ENCODE measurements at regions not wholly inside any gene's neighbourhood (a gene's known extent, or its start where the extent isn't known, plus 50 kb on each side); places are given as distances from the start of the nearest gene placed in this dataset.

DNA sequence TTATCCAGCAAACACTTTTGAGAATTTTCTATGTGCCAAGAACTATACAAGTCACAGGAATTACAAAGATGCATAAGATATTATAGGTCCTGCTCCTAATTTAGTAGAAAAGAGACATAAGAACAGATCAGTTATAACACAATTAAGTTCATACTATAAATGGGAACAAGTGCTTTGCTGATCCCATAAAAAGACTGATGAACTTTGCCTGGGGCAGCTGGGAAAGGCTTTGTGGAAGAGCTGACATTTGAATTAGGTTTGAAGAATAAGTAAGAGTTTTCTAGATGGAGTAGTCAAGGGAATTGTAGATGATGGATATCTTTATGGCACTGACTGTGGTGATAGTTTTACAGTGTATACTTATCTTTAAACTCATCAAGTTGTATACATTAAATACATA is 76.5 kb downstream of the VCAM1 start:
- no peak for TF ChIP-seq POLR2A (IDR thresholded peaks at IDR 0.05; ENCODE audit: low read depth, low read length)
- TF ChIP-seq PAX5 (IDR thresholded peaks at IDR 0.05; ENCODE audit: insufficient read depth, low read length, severe bottlenecking): no peak
- no peak for TF ChIP-seq POLR2AphosphoS5 (IDR thresholded peaks at IDR 0.05; ENCODE audit: low read depth, low read length)
